Common myeloid progenitor, CD34-positive (primary cell): ENCODE measurements at regions not wholly inside any gene's neighbourhood (a gene's known extent, or its start where the extent isn't known, plus 50 kb on each side); places are given as distances from the start of the nearest gene placed in this dataset.
"Not testable (repeated sequence)": the region's sequence is repeated elsewhere in the genome, so short reads cannot be mapped to it uniquely, and the experiment has no call there.

Experiments
- CTCF ChIA-PET: fragments of 350-600 bp; sonication (Branson Sonifier 250); formaldehyde crosslinking; loops from one replicate; lab custom pipeline; 2021; ENCODE audit warnings: antibody characterized with exemption; lab: Charles Lee
- POLR2A ChIA-PET: fragments of 350-600 bp; sonication (Branson Sonifier 250); formaldehyde crosslinking; loops from one replicate; lab custom pipeline; 2021; ENCODE audit warnings: antibody characterized with exemption; lab: Charles Lee
- DNase-seq, 3 donors: peaks; one replicate each; pipeline versions ENCODE4 v3.0.0 to v3.0.0-alpha.2; 2013
- H3K27ac ChIP-seq, 2 experiments: 1 replicate in 1 of 2; 2 replicates in 1 of 2; pipeline ENCODE4 v1.7.0; 2013; ENCODE audit warnings: inconsistent platforms in 2 of 2, low read length in 2 of 2, mild to moderate bottlenecking in 2 of 2, low read depth in 1 of 2, moderate library complexity in 1 of 2; ENCODE audit not compliant: severe bottlenecking in 2 of 2, insufficient read depth in 1 of 2, poor library complexity in 1 of 2
- H3K27me3 ChIP-seq, 5 experiments: replicated peaks in 2 of 5; 1 replicate in 3 of 5; 2 replicates in 2 of 5; pipeline versions ENCODE4 v1.6.1 to v1.7.0; 2013; ENCODE audit warnings: low read length in 4 of 5, mild to moderate bottlenecking in 2 of 5, moderate library complexity in 2 of 5, inconsistent platforms in 1 of 5; ENCODE audit not compliant: insufficient read depth in 5 of 5, control insufficient read depth in 4 of 5
- H3K36me3 ChIP-seq, 4 experiments: 1 replicate in 2 of 4; 2 replicates in 2 of 4; pipeline versions ENCODE4 v1.6.1 to v1.7.0; 2013; ENCODE audit warnings: low read length in 3 of 4, control low read depth in 1 of 4, mild to moderate bottlenecking in 1 of 4; ENCODE audit not compliant: control insufficient read depth in 4 of 4, insufficient read depth in 4 of 4
- H3K4me1 ChIP-seq, 4 experiments: 1 replicate in 3 of 4; 2 replicates in 1 of 4; pipeline versions ENCODE4 v1.6.1 to v1.7.1; 2013; ENCODE audit warnings: low read length in 3 of 4, mild to moderate bottlenecking in 3 of 4, control low read depth in 1 of 4, inconsistent platforms in 1 of 4, moderate library complexity in 1 of 4; ENCODE audit not compliant: control insufficient read depth in 4 of 4, insufficient read depth in 4 of 4; ENCODE audit errors: control extremely low read depth in 1 of 4
- H3K4me3 ChIP-seq, 7 experiments: 1 replicate in 4 of 7; 2 replicates in 3 of 7; pipeline versions ENCODE4 v1.5.1 to v1.7.0; 2013; ENCODE audit warnings: mild to moderate bottlenecking in 7 of 7, low read length in 6 of 7, moderate library complexity in 6 of 7, inconsistent platforms in 2 of 7, low read depth in 2 of 7, control low read depth in 1 of 7; ENCODE audit not compliant: insufficient read depth in 4 of 7, control insufficient read depth in 1 of 7; ENCODE audit errors: extremely low read depth in 1 of 7
- H3K9me3 ChIP-seq, 5 experiments: 1 replicate in 4 of 5; 2 replicates in 1 of 5; pipeline versions ENCODE4 v1.6.1 to v1.7.1; 2013; ENCODE audit warnings: low read length in 4 of 5, mild to moderate bottlenecking in 2 of 5, inconsistent platforms in 1 of 5, low read depth in 1 of 5, moderate library complexity in 1 of 5; ENCODE audit not compliant: control insufficient read depth in 4 of 5, insufficient read depth in 2 of 5; ENCODE audit errors: control extremely low read depth in 1 of 5
- WGBS: methylation state at CpG from one replicate; pipeline ENCODE4 v1.1.5; 2013; ENCODE audit not compliant: insufficient coverage; 5-methylcytosine and 5-hydroxymethylcytosine counted together

GRCh38 chr2:126115975-126116374 is 540.0 kb upstream of the GYPC start:
- Histone ChIP-seq H3K27ac (no peak overlapping the region), H3K27me3 (no peaks in the 10 kb centered on the region), H3K9me3 (no peaks in the 10 kb centered on the region), H3K4me1 (no peaks in the 10 kb centered on the region), H3K4me3 (no peak overlapping the region), H3K36me3 (no peaks in the 10 kb centered on the region)
- CTCF ChIA-PET = no interaction called here
- POLR2A ChIA-PET = no interaction called here
- no peak for DNase-seq
- WGBS = 92% methylated on average over 2 of the region's 2 CpGs

GRCh38 chr2:126117886-126118285 is 538.1 kb upstream of the GYPC start:
- H3K9me3 ChIP-seq = no peaks in the 10 kb centered on the region
- no peak for DNase-seq
- H3K27ac ChIP-seq = no peak overlapping the region
- no peak overlapping the region for H3K4me3 ChIP-seq
- H3K36me3 ChIP-seq = no peaks in the 10 kb centered on the region
- no peaks in the 10 kb centered on the region for H3K4me1 ChIP-seq
- ChIA-PET CTCF (no interaction called here), POLR2A (no interaction called here)
- no peaks in the 10 kb centered on the region for H3K27me3 ChIP-seq
- 100% methylated on average over 1 of the region's 1 CpG for WGBS

GRCh38 chr2:126145752-126146151 is 510.2 kb upstream of the GYPC start:
- POLR2A ChIA-PET = no interaction called here
- H3K27ac ChIP-seq = no peak overlapping the region
- no peaks in the 10 kb centered on the region for H3K4me1 ChIP-seq
- no peak overlapping the region for H3K4me3 ChIP-seq
- no peaks in the 10 kb centered on the region for H3K27me3 ChIP-seq
- CTCF ChIA-PET = no interaction called here
- H3K36me3 ChIP-seq = no peaks in the 10 kb centered on the region
- H3K9me3 ChIP-seq = no peaks in the 10 kb centered on the region
- no peak for DNase-seq
- WGBS = no CpG with 5 or more reads among the region's 1 CpG

DNA sequence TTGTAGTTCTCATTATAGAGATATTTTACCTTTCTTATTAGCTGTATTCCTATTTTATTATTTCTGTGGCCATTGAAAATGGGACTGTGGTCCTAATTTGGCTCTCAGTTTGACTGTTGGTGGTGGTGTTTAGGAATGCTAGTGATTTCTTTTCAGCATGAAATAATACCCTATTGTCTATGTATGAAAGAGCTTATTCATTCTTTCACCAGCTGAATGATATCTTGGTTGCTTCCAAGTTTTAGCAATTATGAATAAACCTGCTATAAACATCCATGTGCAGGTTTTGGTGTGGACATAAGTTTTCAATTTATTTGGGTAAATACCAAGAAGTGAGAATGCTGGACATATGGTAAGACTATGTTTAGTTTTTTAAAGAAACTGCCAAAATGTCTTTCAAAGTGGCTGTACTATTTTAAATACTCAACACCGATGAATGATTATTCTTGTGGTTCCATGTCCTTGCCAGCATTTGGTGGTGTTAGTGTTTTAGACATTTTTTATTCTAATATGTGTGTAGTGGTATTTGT is 501.6 kb upstream of the GYPC start:
- no peak for DNase-seq
- Histone ChIP-seq H3K36me3 (no peaks in the 10 kb centered on the region), H3K4me1 (no peaks in the 10 kb centered on the region), H3K9me3 (peaks cover 0 to 1% (median 0%) of the 10 kb centered on the region in 5 experiments), H3K27me3 (no peaks in the 10 kb centered on the region), H3K27ac (no peak overlapping the region), H3K4me3 (no peak overlapping the region)
- ChIA-PET CTCF (no interaction called here), POLR2A (no interaction called here)
- no CpG with 5 or more reads among the region's 1 CpG for WGBS

DNA sequence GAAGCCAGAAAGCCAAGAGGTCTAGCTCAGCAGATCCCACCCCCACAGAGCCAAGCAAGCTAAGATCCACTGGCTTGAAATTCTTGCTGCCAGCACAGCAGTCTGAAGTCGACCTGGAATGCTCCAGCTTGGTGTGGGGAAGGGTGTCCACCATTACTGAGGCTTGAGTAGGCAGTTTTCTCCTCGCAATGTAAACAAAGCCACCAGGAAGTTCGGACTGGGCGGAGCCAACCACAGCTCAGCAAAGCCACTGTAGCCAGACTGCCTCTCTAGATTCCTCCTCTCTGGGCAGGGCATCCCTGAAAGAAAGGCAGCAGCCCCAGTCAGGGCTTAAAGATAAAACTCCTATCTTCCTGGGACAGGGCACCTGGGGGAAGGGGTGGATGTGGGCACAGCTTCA is 495.0 kb upstream of the GYPC start:
- H3K4me1 ChIP-seq, CTCF ChIA-PET, DNase-seq, H3K27ac ChIP-seq, H3K4me3 ChIP-seq, H3K9me3 ChIP-seq, H3K36me3 ChIP-seq, H3K27me3 ChIP-seq, POLR2A ChIA-PET: not testable (repeated sequence)
- 92% methylated on average over 4 of the region's 4 CpGs for WGBS

GRCh38 chr2:126172631-126173184 is 483.2 kb upstream of the GYPC start:
- POLR2A ChIA-PET = no interaction called here
- no peaks in the 10 kb centered on the region for H3K36me3 ChIP-seq
- no peaks in the 10 kb centered on the region for H3K4me1 ChIP-seq
- CTCF ChIA-PET = no interaction called here
- no peaks in the 10 kb centered on the region for H3K27me3 ChIP-seq
- H3K4me3 ChIP-seq = no peak overlapping the region
- DNase-seq = no peak
- H3K27ac ChIP-seq = no peak overlapping the region
- WGBS = 96% methylated on average over 4 of the region's 6 CpGs
- H3K9me3 ChIP-seq = no peaks in the 10 kb centered on the region

DNA sequence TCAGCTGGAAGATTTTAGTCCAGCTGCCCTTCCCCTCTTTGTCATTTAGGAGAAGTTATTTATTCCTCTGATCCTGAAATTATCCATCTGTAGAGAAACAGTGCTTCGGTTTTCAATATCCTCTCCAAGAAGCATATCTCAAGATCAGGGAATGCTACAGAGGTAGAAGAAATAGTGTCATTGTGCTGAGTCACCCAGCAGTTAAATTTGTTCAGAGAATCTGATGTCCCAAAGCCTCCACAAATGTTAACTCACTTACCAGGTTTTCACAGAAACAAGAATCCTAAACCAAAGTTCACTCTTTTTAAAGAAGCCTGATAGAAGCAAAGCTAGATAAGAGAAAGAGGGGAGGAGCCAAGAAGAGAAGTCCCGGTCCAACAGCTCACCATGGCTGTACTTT is 480.7 kb upstream of the GYPC start:
- ChIA-PET CTCF (no interaction called here), POLR2A (no interaction called here)
- Histone ChIP-seq H3K9me3 (no peaks in the 10 kb centered on the region), H3K36me3 (no peaks in the 10 kb centered on the region), H3K27me3 (no peaks in the 10 kb centered on the region), H3K4me3 (no peak overlapping the region), H3K27ac (no peak overlapping the region), H3K4me1 (no peaks in the 10 kb centered on the region)
- no peak for DNase-seq
- WGBS = 86% methylated on average over 1 of the region's 2 CpGs
